ENCODE measurements at regions not wholly inside any gene's neighbourhood (a gene's known extent, or its start where the extent isn't known, plus 50 kb on each side); places are given as distances from the start of the nearest gene placed in this dataset.

DNA sequence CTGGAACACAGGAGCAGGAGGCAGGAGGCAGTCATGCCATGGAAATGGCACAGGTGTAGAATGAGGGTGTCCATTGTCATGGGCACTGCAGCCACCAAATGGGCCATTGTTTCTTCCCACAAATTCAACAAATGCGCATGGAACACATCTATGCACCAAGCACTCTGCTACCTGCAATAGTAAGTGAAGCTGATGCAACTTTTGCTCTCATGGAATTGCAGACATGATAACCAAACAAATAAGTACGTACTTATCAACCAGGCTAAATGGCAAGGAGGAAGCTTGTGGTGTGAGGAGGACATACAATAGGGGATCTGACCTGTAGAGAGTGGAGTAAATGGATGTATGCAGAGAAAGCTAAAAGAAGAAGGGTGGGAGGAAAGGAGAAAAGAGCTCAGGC lies 116.8 kb downstream of the TRIM36 start:
- TF ChIP-seq, protein P1, sequence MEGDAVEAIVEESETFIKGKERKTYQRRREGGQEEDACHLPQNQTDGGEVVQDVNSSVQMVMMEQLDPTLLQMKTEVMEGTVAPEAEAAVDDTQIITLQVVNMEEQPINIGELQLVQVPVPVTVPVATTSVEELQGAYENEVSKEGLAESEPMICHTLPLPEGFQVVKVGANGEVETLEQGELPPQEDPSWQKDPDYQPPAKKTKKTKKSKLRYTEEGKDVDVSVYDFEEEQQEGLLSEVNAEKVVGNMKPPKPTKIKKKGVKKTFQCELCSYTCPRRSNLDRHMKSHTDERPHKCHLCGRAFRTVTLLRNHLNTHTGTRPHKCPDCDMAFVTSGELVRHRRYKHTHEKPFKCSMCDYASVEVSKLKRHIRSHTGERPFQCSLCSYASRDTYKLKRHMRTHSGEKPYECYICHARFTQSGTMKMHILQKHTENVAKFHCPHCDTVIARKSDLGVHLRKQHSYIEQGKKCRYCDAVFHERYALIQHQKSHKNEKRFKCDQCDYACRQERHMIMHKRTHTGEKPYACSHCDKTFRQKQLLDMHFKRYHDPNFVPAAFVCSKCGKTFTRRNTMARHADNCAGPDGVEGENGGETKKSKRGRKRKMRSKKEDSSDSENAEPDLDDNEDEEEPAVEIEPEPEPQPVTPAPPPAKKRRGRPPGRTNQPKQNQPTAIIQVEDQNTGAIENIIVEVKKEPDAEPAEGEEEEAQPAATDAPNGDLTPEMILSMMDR (IDR thresholded peaks at IDR 0.05; ENCODE audit: low read depth, low read length) = no peak
- DNase-seq (ENCODE audit: low read depth in 2 of 2) = no peak
- no peak overlapping the region for H3K4me3 ChIP-seq (replicated peaks in 1 of 2; ENCODE audit: low read depth in 2 of 2, low read length in 2 of 2)

DNA sequence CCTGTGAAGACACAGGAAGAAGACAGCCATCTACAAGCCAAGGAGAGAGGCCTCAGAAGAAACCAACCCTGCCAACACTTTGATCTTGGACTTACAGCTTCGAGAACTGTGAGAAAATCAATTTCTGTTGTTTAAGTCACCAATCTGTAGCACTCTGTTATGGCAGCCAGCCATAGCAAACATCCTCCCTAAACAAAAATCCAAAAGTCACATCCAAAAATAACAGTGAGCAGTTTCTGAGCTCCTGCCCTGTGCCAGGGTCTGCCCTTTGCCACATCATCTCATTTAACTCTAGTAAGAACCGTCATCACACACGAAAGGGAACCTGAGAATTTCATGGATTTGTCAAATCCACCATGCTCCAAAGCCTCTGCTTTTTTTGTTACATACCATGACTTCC lies 118.8 kb downstream of the TRIM36 start:
- H3K4me3 ChIP-seq (replicated peaks in 1 of 2; ENCODE audit: low read depth in 2 of 2, low read length in 2 of 2) = no peak overlapping the region
- TF ChIP-seq, protein P1 (IDR thresholded peaks at IDR 0.05; ENCODE audit: low read depth, low read length) = no peak
- peak in 1 of 2 donors; percentile 26 for DNase-seq (ENCODE audit: low read depth in 2 of 2)

DNA sequence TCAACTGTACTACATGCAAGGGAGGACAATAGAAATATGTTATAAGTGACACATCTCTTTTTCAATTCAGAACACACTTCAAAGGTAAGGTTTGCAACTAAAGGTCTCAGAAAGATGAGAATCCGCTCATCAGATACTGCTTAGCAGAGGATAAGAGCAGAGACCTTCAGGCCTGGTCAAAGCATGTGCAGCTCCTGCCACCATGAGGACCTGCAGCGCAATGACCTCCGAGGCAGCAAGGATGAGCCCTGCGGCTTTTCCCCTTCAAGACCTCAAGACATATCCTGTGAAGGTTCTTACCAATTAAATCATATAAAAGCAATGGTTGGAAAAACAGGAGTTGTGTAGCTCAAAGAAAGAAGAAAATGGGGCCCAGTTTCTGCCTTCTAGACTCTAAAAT lies 135.8 kb downstream of the TRIM36 start:
- H3K4me3 ChIP-seq (replicated peaks in 1 of 2; ENCODE audit: low read depth in 2 of 2, low read length in 2 of 2) = no peak overlapping the region
- TF ChIP-seq, protein P1 (IDR thresholded peaks at IDR 0.05; ENCODE audit: low read depth, low read length) = no peak
- DNase-seq (ENCODE audit: low read depth in 2 of 2) = no peak

DNA sequence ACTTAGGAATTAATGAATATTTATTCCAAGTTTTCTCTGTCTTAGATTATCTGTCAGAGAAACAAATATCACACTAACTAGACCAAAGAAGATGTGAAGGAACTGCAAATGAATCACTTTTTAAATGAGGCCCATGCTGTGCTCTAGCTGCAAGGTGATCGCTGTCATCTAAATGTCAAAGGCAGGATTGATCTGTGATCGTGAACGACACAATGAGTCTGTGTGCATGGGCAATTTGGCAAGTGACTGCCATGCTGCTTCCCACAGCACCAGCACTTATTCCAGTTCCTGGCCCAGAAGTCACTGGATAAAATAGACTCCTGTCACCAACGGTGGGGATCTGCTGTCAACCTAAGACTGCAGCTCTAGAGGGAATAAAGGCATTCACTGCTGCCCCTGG lies 141.2 kb downstream of the TRIM36 start:
- no peak for DNase-seq (ENCODE audit: low read depth in 2 of 2)
- TF ChIP-seq, protein P1 (IDR thresholded peaks at IDR 0.05; ENCODE audit: low read depth, low read length) = no peak
- H3K4me3 ChIP-seq (replicated peaks in 1 of 2; ENCODE audit: low read depth in 2 of 2, low read length in 2 of 2) = no peak overlapping the region

DNA sequence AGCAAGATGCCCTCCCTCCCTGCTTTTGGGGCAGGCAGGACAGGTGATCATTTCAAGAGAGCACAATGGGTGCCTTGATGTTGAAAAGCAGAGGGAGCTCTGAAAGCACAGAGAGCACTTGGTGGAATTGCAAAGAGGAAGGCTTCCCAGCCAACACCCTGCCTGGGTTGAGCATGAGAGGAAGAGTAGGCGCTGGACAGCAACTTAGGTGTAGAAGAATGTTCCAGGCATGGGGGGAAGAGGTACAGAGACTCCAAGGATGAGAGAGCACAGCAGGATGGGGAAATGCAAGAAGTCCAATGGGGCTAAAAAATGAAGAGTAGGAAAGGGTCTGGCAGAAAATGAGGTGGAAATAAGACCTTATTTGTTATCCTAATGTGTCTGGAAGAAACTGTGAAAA lies 144.8 kb downstream of the TRIM36 start:
- no peak for DNase-seq (ENCODE audit: low read depth in 2 of 2)
- TF ChIP-seq, protein P1 (IDR thresholded peaks at IDR 0.05; ENCODE audit: low read depth, low read length) = no peak
- H3K4me3 ChIP-seq (replicated peaks in 1 of 2; ENCODE audit: low read depth in 2 of 2, low read length in 2 of 2) = no peak overlapping the region

DNA sequence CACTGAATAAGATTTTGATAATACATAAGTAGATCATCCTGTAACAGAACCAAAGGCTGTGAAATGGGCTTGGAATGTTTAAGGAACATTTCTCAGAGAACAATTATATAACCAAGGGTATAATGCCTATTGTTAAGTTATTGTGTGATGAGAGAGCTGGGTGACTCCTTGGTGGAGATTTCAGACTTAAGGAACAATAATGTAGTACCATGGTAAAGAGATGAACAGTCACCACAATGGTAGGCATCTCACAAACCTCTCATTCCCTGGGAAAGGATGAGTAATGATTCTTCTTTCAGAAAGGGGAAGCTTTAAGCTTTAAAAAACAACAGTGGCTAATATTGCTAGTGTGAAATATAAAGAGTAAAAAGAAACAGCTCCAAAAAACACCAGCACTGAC lies 147.4 kb downstream of the TRIM36 start:
- peak in 1 of 2 donors; percentile 7 for DNase-seq (ENCODE audit: low read depth in 2 of 2)
- TF ChIP-seq, protein P1 (IDR thresholded peaks at IDR 0.05; ENCODE audit: low read depth, low read length) = no peak
- H3K4me3 ChIP-seq (replicated peaks in 1 of 2; ENCODE audit: low read depth in 2 of 2, low read length in 2 of 2) = no peak overlapping the region

DNA sequence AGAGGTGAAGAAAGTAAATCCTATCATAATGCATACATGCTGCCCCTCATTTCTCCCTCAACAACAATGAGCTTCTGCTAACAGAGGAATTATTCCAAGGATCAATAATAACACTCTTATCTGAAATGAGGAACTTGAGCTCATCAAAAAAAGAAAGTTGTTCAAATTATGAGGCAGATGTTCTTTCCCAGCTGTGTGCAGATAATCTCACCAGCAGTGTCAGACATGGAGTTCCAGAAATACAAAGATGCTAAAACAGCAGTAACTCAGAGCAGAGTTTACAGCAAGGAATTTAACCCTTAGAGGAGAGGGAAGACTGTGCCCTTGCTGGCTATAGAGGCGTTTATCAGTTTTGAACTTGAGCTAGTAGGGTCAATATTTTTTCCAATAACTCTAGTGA lies 153.1 kb downstream of the TRIM36 start:
- H3K4me3 ChIP-seq (replicated peaks in 1 of 2; ENCODE audit: low read depth in 2 of 2, low read length in 2 of 2) = no peak overlapping the region
- TF ChIP-seq, protein P1 (IDR thresholded peaks at IDR 0.05; ENCODE audit: low read depth, low read length) = no peak
- DNase-seq (ENCODE audit: low read depth in 2 of 2) = no peak
